ENCODE measurements at regions not wholly inside any gene's neighbourhood (a gene's known extent, or its start where the extent isn't known, plus 50 kb on each side); places are given as distances from the start of the nearest gene placed in this dataset.
"Not testable (repeated sequence)": the region's sequence is repeated elsewhere in the genome, so short reads cannot be mapped to it uniquely, and the experiment has no call there.

DNA sequence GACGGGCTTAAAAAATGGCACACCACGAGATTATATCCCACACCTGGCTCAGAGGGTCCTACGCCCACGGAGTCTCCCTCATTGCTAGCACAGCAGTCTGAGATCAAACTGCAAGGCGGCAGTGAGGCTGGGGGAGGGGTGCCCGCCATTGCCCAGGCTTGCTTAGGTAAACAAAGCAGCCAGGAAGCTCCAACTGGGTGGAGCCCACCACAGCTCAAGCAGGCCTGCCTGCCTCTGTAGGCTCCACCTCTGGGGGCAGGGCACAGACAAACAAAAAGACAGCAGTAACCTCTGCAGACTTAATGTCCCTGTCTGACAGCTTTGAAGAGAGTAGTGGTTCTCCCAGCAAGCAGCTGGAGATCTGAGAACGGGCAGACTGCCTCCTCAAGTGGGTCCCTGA, 386.4 kb upstream of the GJE1 start:
- not testable (repeated sequence) for H3K4me3 ChIP-seq (ENCODE audit: low read length); H2AFZ ChIP-seq (ENCODE audit: low read depth, low read length); H3K4me2 ChIP-seq (ENCODE audit: low read length); H4K20me1 ChIP-seq (ENCODE audit: insufficient read depth); H3K27ac ChIP-seq (ENCODE audit: low read length); H3K9me3 ChIP-seq (ENCODE audit: low read length); H3K27me3 ChIP-seq (ENCODE audit: insufficient read depth, low read depth, low read length); H3K9ac ChIP-seq (ENCODE audit: low read length); H3K9me2 ChIP-seq (ENCODE audit: insufficient read depth, low read length); H3K36me3 ChIP-seq (ENCODE audit: insufficient read depth, low read length); H3K79me2 ChIP-seq (replicated peaks; ENCODE audit: insufficient read depth, low read length); H3F3A ChIP-seq (ENCODE audit: insufficient read depth, low read length, poor library complexity, severe bottlenecking)

DNA sequence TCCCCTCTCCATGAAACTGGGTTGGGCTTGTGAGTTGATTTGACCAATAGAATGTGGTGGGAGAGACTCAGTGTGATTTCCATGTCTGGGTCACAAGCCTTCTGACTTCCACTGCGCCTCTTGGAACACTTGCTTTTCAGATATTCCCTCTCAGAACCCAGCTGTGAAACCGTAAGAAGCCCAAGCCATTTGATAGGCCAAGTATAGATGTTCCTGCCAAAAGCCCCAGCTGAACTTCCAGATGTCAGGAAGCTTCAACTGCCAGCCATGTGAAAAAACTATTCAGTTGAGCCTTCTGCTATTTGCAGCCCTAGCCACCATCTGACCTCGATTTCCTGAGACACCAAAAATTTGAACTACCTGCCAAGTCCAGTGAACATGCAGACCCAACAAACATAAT, 387.8 kb upstream of the GJE1 start:
- no peaks in the 10 kb centered on the region for H3F3A ChIP-seq (ENCODE audit: insufficient read depth, low read length, poor library complexity, severe bottlenecking)
- H3K27ac ChIP-seq (ENCODE audit: low read length): no peak overlapping the region
- no peaks in the 10 kb centered on the region for H3K27me3 ChIP-seq (ENCODE audit: insufficient read depth, low read depth, low read length)
- no peak for TF ChIP-seq TAF1 (IDR thresholded peaks at IDR 0.05; ENCODE audit: low read depth)
- TF ChIP-seq, protein P1, sequence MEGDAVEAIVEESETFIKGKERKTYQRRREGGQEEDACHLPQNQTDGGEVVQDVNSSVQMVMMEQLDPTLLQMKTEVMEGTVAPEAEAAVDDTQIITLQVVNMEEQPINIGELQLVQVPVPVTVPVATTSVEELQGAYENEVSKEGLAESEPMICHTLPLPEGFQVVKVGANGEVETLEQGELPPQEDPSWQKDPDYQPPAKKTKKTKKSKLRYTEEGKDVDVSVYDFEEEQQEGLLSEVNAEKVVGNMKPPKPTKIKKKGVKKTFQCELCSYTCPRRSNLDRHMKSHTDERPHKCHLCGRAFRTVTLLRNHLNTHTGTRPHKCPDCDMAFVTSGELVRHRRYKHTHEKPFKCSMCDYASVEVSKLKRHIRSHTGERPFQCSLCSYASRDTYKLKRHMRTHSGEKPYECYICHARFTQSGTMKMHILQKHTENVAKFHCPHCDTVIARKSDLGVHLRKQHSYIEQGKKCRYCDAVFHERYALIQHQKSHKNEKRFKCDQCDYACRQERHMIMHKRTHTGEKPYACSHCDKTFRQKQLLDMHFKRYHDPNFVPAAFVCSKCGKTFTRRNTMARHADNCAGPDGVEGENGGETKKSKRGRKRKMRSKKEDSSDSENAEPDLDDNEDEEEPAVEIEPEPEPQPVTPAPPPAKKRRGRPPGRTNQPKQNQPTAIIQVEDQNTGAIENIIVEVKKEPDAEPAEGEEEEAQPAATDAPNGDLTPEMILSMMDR (IDR thresholded peaks at IDR 0.05; ENCODE audit: poor library complexity, severe bottlenecking): no peak
- no peak for TF ChIP-seq SMC3 (conservative IDR thresholded peaks at IDR 0.05; ENCODE audit: poor library complexity)
- TF ChIP-seq MXI1 (conservative IDR thresholded peaks at IDR 0.05; ENCODE audit: poor library complexity, severe bottlenecking): no peak
- no peak for TF ChIP-seq POLR2AphosphoS5 (IDR thresholded peaks at IDR 0.05)
- TF ChIP-seq EZH2 (IDR thresholded peaks at IDR 0.05; ENCODE audit: borderline replicate concordance, insufficient read depth, low read length, poor library complexity, severe bottlenecking): no peak
- TF ChIP-seq, protein P2, sequence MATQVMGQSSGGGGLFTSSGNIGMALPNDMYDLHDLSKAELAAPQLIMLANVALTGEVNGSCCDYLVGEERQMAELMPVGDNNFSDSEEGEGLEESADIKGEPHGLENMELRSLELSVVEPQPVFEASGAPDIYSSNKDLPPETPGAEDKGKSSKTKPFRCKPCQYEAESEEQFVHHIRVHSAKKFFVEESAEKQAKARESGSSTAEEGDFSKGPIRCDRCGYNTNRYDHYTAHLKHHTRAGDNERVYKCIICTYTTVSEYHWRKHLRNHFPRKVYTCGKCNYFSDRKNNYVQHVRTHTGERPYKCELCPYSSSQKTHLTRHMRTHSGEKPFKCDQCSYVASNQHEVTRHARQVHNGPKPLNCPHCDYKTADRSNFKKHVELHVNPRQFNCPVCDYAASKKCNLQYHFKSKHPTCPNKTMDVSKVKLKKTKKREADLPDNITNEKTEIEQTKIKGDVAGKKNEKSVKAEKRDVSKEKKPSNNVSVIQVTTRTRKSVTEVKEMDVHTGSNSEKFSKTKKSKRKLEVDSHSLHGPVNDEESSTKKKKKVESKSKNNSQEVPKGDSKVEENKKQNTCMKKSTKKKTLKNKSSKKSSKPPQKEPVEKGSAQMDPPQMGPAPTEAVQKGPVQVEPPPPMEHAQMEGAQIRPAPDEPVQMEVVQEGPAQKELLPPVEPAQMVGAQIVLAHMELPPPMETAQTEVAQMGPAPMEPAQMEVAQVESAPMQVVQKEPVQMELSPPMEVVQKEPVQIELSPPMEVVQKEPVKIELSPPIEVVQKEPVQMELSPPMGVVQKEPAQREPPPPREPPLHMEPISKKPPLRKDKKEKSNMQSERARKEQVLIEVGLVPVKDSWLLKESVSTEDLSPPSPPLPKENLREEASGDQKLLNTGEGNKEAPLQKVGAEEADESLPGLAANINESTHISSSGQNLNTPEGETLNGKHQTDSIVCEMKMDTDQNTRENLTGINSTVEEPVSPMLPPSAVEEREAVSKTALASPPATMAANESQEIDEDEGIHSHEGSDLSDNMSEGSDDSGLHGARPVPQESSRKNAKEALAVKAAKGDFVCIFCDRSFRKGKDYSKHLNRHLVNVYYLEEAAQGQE (IDR thresholded peaks at IDR 0.05; ENCODE audit: borderline replicate concordance): no peak
- TF ChIP-seq RAD21 (conservative IDR thresholded peaks at IDR 0.05): no peak
- TF ChIP-seq EP300 (conservative IDR thresholded peaks at IDR 0.05; ENCODE audit: poor library complexity, severe bottlenecking): no peak
- no peak overlapping the region for H3K4me2 ChIP-seq (ENCODE audit: low read length)
- H2AFZ ChIP-seq (ENCODE audit: low read depth, low read length): no peak overlapping the region
- no peaks in the 10 kb centered on the region for H4K20me1 ChIP-seq (ENCODE audit: insufficient read depth)
- H3K9ac ChIP-seq (ENCODE audit: low read length): no peak overlapping the region
- H3K36me3 ChIP-seq (ENCODE audit: insufficient read depth, low read length): no peaks in the 10 kb centered on the region
- H3K79me2 ChIP-seq (replicated peaks; ENCODE audit: insufficient read depth, low read length): no peaks in the 10 kb centered on the region
- H3K9me2 ChIP-seq (ENCODE audit: insufficient read depth, low read length): no peaks in the 10 kb centered on the region
- H3K4me3 ChIP-seq (ENCODE audit: low read length): no peak overlapping the region
- peaks cover 9% of the 10 kb centered on the region for H3K9me3 ChIP-seq (ENCODE audit: low read length)

Data from neural cell (in vitro differentiated cells).